Mesendoderm (in vitro differentiated cells): ENCODE measurements at regions not wholly inside any gene's neighbourhood (a gene's known extent, or its start where the extent isn't known, plus 50 kb on each side); places are given as distances from the start of the nearest gene placed in this dataset.

ENCODE experiments used
- DNase-seq: peaks from one replicate; pipeline ENCODE4 v3.0.0; 2013
- H2AK5ac ChIP-seq: 2 replicates; pipeline ENCODE4 v1.6.1; 2013; ENCODE audit warnings: low read length, inconsistent platforms
- H2BK120ac ChIP-seq: 2 replicates; pipeline ENCODE4 v1.6.1; 2013; ENCODE audit warnings: low read depth, mild to moderate bottlenecking, low read length, moderate library complexity, mixed read lengths
- H2BK15ac ChIP-seq: replicated peaks from 2 replicates; pipeline ENCODE4 v1.6.1; 2013; ENCODE audit warnings: low read depth, mild to moderate bottlenecking, moderate library complexity
- H2BK5ac ChIP-seq: 2 replicates; pipeline ENCODE4 v1.6.1; 2013; ENCODE audit warnings: low read length, inconsistent platforms
- H3K18ac ChIP-seq: 2 replicates; pipeline ENCODE4 v1.6.1; 2013; ENCODE audit warnings: mild to moderate bottlenecking, low read length, mixed read lengths
- H3K23ac ChIP-seq: one replicate; pipeline ENCODE4 v1.6.1; 2013; ENCODE audit warnings: low read length
- H3K27ac ChIP-seq: 2 replicates; pipeline ENCODE4 v1.5.1; 2013; ENCODE audit warnings: low read depth, mild to moderate bottlenecking, inconsistent platforms, low read length, moderate library complexity
- H3K27me3 ChIP-seq: 2 replicates; pipeline ENCODE4 v1.6.1; 2013; ENCODE audit warnings: low read length, control low read depth, mild to moderate bottlenecking, inconsistent platforms; ENCODE audit not compliant: insufficient read depth, poor library complexity
- H3K36me3 ChIP-seq: 2 replicates; pipeline ENCODE4 v1.6.1; 2013; ENCODE audit warnings: low read length, inconsistent platforms; ENCODE audit not compliant: control insufficient read depth, insufficient read depth
- H3K4ac ChIP-seq: one replicate; pipeline ENCODE4 v1.6.1; 2013; ENCODE audit warnings: low read depth, mild to moderate bottlenecking, low read length, moderate library complexity
- H3K4me1 ChIP-seq: 2 replicates; pipeline ENCODE4 v1.6.1; 2013; ENCODE audit warnings: low read depth, low read length, inconsistent platforms; ENCODE audit not compliant: control insufficient read depth
- H3K4me2 ChIP-seq: 2 replicates; pipeline ENCODE4 v1.6.1; 2013; ENCODE audit warnings: low read length
- H3K4me3 ChIP-seq: 2 replicates; pipeline ENCODE4 v1.5.1; 2013; ENCODE audit warnings: mild to moderate bottlenecking, low read length
- H3K56ac ChIP-seq: one replicate; pipeline ENCODE4 v1.6.1; 2013; ENCODE audit warnings: low read length
- H3K79me1 ChIP-seq: 2 replicates; pipeline ENCODE4 v1.6.1; 2013; ENCODE audit warnings: low read length, inconsistent platforms
- H3K79me2 ChIP-seq: 2 replicates; pipeline ENCODE4 v1.6.1; 2013; ENCODE audit warnings: mild to moderate bottlenecking, low read length; ENCODE audit not compliant: control insufficient read depth, insufficient read depth
- H3K9ac ChIP-seq: 2 replicates; pipeline ENCODE4 v1.6.1; 2013; ENCODE audit warnings: low read length, inconsistent platforms
- H4K5ac ChIP-seq: one replicate; pipeline ENCODE4 v1.6.1; 2013; ENCODE audit warnings: low read length
- H4K8ac ChIP-seq: one replicate; pipeline ENCODE4 v1.6.1; 2013; ENCODE audit warnings: low read depth, mild to moderate bottlenecking, control low read depth, low read length, moderate library complexity
- WGBS: extraction: QIAGEN DNeasy Blood & Tissue Kit; methylation state at CpG from one replicate; pipeline ENCODE4 v1.1.7; 2013; ENCODE audit warnings: low lambda C conversion rate, missing lambda C conversion rate; ENCODE audit not compliant: insufficient coverage; ENCODE audit errors: extremely low coverage; 5-methylcytosine and 5-hydroxymethylcytosine counted together

DNA sequence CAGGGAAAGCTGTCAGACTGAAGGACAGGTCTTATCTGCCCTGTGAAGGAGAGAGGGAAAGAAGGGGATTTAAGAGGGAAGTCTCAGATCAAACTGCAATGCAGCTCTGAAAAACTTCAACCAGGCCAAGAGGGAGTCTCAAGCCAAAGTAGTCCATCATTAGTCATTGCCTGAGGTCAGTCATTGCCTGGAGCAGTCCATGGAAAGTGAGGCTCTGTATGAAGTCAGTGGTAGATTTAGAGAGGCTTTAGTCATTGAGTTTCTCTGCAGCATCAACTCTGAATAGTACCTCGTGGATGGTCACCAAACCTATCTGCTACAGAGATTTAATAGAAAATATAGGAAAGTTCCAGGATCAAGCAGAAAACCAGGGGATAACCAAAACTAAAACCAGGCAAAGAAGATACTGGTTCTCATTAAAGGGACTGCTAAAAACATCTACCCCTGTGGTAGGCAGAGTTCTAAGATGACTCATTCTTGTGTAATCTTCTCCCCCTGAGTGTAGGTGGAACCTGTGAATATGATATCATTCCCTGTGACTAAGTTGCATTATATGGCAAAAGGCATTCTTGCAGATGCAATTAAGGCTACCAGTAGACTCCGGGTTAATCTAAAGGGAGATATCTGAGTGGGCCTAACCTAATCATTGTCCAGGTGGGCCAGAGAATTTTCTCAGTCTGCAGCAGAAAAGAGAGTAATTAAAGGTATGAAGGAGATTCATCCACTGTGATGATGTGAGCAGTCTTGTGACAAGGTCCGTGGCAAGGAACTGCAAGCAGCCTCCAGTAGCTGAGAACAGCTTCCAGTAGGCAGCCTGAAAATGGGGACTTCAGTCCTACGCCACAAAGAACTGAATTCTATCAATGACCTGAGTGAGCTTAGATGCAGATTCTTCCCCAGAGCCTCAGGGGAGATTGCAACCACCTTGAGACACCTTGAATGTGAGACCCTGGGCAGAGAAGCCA, 123.1 kb downstream of the GALC start:
- Histone ChIP-seq H2BK5ac (peak overlapping the region; percentile 57), H3K36me3 (no peaks in the 10 kb centered on the region), H4K8ac (no peak overlapping the region), H3K18ac (peak overlapping the region; percentile 76), H3K23ac (no peak overlapping the region), H3K79me1 (no peaks in the 10 kb centered on the region), H2BK15ac (no peak overlapping the region), H3K56ac (peak overlapping the region; percentile 54), H2AK5ac (no peak overlapping the region), H3K27ac (peak overlapping the region; percentile 74), H3K4me1 (peaks cover 9% of the 10 kb centered on the region), H3K4ac (peak overlapping the region; percentile 44), H3K4me3 (no peak overlapping the region), H3K9ac (no peak overlapping the region), H3K4me2 (no peak overlapping the region), H3K27me3 (no peaks in the 10 kb centered on the region), H2BK120ac (peak overlapping the region; percentile 74), H4K5ac (no peak overlapping the region), H3K79me2 (no peaks in the 10 kb centered on the region)
- peak; percentile 89 for DNase-seq
- WGBS = no CpG with 5 or more reads among the region's 4 CpGs

DNA sequence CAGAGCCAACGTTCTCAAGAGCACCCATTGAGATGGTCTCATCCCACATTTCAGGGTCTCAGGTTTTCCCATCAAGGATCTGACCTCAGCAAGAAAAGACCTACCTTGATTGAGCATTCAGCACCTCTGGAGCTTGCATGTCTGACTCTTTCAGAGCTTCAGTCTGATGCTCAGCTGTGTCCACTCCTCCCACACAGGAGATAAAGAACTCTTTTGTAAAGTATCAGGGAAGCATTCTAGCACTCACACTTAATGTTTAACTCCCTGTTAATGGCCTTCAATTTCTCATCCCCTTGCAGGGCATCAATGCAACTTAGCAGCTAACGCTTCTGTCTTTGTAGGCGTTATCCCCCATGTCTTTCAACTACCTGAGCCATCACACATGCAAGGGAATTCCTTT, 124.1 kb downstream of the GALC start:
- Histone ChIP-seq H2BK15ac (no peak overlapping the region), H3K9ac (no peak overlapping the region), H2BK120ac (no peak overlapping the region), H3K4me1 (peaks cover 7% of the 10 kb centered on the region), H3K79me1 (no peaks in the 10 kb centered on the region), H3K27ac (peak overlapping the region; percentile 74), H2AK5ac (no peak overlapping the region), H4K5ac (no peak overlapping the region), H3K36me3 (no peaks in the 10 kb centered on the region), H3K23ac (no peak overlapping the region), H3K56ac (no peak overlapping the region), H3K79me2 (no peaks in the 10 kb centered on the region), H3K4me2 (no peak overlapping the region), H3K18ac (no peak overlapping the region), H3K27me3 (no peaks in the 10 kb centered on the region), H4K8ac (no peak overlapping the region), H3K4ac (no peak overlapping the region), H2BK5ac (no peak overlapping the region), H3K4me3 (no peak overlapping the region)
- peak; percentile 42 for DNase-seq
- no CpG with 5 or more reads among the region's 3 CpGs for WGBS

DNA sequence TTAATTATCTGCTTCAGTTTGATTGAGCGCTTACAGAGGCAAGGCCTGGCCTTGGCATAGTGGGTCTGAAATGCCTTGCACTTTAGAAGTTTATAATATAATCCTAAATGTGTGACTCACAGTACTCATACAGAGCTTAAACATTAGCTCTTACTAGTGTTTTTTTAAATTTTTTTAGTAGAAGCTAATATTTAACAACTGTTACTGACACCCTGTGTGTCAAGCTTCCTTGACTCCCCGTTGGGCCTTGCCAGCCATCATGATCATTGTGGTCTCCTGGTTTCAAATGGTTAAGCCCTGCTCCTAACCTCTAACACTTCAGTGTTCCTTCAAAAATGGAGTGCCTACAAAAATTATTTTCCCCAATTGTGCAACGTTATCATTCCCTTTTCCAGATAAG, 126.9 kb downstream of the GALC start:
- peaks cover 7% of the 10 kb centered on the region for H3K4me1 ChIP-seq
- H3K4me2 ChIP-seq = no peak overlapping the region
- H3K79me1 ChIP-seq = no peaks in the 10 kb centered on the region
- no peak overlapping the region for H2BK15ac ChIP-seq
- no peak overlapping the region for H3K4me3 ChIP-seq
- no peak overlapping the region for H3K56ac ChIP-seq
- no peak overlapping the region for H2BK5ac ChIP-seq
- no peak overlapping the region for H4K8ac ChIP-seq
- H4K5ac ChIP-seq = no peak overlapping the region
- H2BK120ac ChIP-seq = no peak overlapping the region
- H3K18ac ChIP-seq = no peak overlapping the region
- no peak overlapping the region for H2AK5ac ChIP-seq
- H3K23ac ChIP-seq = no peak overlapping the region
- H3K79me2 ChIP-seq = no peaks in the 10 kb centered on the region
- H3K27me3 ChIP-seq = no peaks in the 10 kb centered on the region
- H3K27ac ChIP-seq = no peak overlapping the region
- DNase-seq = no peak
- H3K9ac ChIP-seq = no peak overlapping the region
- H3K4ac ChIP-seq = peak overlapping the region; percentile 20
- no CpG with 5 or more reads among the region's 3 CpGs for WGBS
- no peaks in the 10 kb centered on the region for H3K36me3 ChIP-seq

DNA sequence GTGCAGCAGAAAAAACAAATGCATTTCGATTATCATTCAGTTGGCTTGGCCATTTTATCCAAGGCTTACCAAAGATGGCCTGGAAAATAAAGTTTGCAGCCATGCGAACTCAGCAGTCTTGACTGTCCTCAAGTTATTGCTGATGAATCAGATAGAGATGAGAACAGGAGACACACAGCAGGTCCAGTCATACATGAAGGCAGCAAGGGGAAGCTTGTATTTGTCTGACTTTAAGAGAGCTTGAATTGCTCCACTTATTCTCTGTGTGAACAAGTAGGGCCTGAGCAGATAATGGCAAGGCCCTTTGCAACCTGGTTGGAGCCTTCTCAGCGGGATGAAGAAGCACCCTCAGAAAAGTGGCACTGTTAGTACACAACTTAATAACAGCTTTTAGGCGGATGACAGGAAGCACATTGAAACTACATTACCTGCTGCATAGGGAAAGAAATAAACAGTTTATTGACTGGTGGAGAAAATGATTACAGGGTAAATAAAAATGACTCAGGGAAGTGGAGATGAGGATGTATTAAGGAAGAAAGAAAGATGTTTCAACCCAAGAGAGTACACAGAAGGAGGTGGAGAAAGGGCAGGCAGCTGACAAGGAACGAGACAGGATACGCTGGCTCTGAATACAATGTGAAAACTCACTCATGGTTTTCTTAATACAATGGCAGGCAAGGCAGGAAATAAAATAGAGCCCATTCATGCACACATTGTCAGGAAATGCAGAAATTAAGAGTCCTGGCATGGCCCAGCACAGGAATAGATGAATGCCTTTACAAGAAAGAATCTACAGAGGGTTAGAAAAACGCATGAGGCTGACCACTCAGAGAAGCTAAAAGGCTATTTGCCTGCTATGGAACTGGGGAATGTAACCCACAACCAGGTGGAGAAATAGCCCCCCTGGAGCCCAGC, 128.4 kb downstream of the GALC start:
- no CpG with 5 or more reads among the region's 7 CpGs for WGBS
- Histone ChIP-seq H3K79me1 (no peaks in the 10 kb centered on the region), H4K8ac (no peak overlapping the region), H3K4me2 (no peak overlapping the region), H3K4me3 (no peak overlapping the region), H3K18ac (no peak overlapping the region), H2BK120ac (no peak overlapping the region), H2BK5ac (peak overlapping the region; percentile 7), H3K4ac (no peak overlapping the region), H2AK5ac (no peak overlapping the region), H2BK15ac (no peak overlapping the region), H3K4me1 (peaks cover 6% of the 10 kb centered on the region), H4K5ac (no peak overlapping the region), H3K79me2 (no peaks in the 10 kb centered on the region), H3K27me3 (no peaks in the 10 kb centered on the region), H3K36me3 (no peaks in the 10 kb centered on the region), H3K23ac (no peak overlapping the region), H3K27ac (no peak overlapping the region), H3K9ac (no peak overlapping the region), H3K56ac (peak overlapping the region; percentile 43)
- peak; percentile 11 for DNase-seq

DNA sequence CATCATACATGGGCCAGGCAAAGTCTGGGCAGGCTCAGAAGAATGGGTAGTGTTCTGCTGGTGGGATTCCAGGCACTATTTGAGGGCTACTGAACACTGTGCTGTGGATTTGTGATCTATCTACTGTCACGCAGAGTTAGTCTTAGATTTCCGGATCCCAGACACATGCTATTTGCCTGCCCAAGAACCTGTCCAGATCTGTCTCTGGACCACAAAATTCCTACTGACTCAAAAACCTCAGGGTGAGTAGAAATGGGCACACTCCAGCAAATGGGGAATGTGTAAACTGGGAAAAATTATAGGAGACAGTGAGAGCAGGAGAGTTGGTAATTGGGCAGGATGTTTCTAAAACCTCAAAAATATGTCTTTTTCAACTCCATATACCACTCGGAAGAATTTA, 129.9 kb downstream of the GALC start:
- H3K4me3 ChIP-seq = no peak overlapping the region
- WGBS = no CpG with 5 or more reads among the region's 3 CpGs
- no peak for DNase-seq
- H3K4me2 ChIP-seq = no peak overlapping the region
- H3K23ac ChIP-seq = no peak overlapping the region
- no peaks in the 10 kb centered on the region for H3K36me3 ChIP-seq
- no peaks in the 10 kb centered on the region for H3K79me2 ChIP-seq
- H3K4ac ChIP-seq = no peak overlapping the region
- H2BK15ac ChIP-seq = no peak overlapping the region
- peak overlapping the region; percentile 30 for H2AK5ac ChIP-seq
- no peak overlapping the region for H3K9ac ChIP-seq
- no peak overlapping the region for H2BK120ac ChIP-seq
- H3K4me1 ChIP-seq = no peaks in the 10 kb centered on the region
- no peak overlapping the region for H4K8ac ChIP-seq
- no peak overlapping the region for H4K5ac ChIP-seq
- no peaks in the 10 kb centered on the region for H3K27me3 ChIP-seq
- no peaks in the 10 kb centered on the region for H3K79me1 ChIP-seq
- no peak overlapping the region for H3K18ac ChIP-seq
- no peak overlapping the region for H3K56ac ChIP-seq
- no peak overlapping the region for H3K27ac ChIP-seq
- H2BK5ac ChIP-seq = no peak overlapping the region
